Karpas-422 (cell line): ENCODE measurements at regions not wholly inside any gene's neighbourhood (a gene's known extent, or its start where the extent isn't known, plus 50 kb on each side); places are given as distances from the start of the nearest gene placed in this dataset.
"Not testable (repeated sequence)": the region's sequence is repeated elsewhere in the genome, so short reads cannot be mapped to it uniquely, and the experiment has no call there.

Experiments
- DNase-seq: peaks from one replicate; pipeline ENCODE4 v3.0.0-alpha.2; 2015
- H2AFZ ChIP-seq: fragments of 200-600 bp; sonication (generic); 2 replicates; pipeline ENCODE4 v1.6.1; 2014; ENCODE audit warnings: antibody characterized with exemption, low read length, mixed read lengths
- H3K27ac ChIP-seq: fragments of 200-600 bp; sonication (generic); 2 replicates; pipeline ENCODE4 v1.5.1; 2014; ENCODE audit warnings: mild to moderate bottlenecking, low read length, moderate library complexity
- H3K27me3 ChIP-seq: fragments of 200-600 bp; sonication (generic); 2 replicates; pipeline ENCODE4 v1.6.1; 2014; ENCODE audit warnings: low read length, mixed read lengths
- H3K36me3 ChIP-seq: fragments of 200-600 bp; sonication (generic); 2 replicates; pipeline ENCODE4 v1.6.1; 2014; ENCODE audit warnings: low read length, mixed read lengths; ENCODE audit not compliant: insufficient read depth
- H3K4me1 ChIP-seq: fragments of 200-600 bp; sonication (generic); 2 replicates; pipeline ENCODE4 v1.6.1; 2014; ENCODE audit warnings: mild to moderate bottlenecking, low read length, mixed read lengths
- H3K4me2 ChIP-seq: fragments of 200-600 bp; sonication (generic); 2 replicates; pipeline ENCODE4 v1.6.1; 2014; ENCODE audit warnings: low read length, low read depth, mild to moderate bottlenecking; ENCODE audit not compliant: poor library complexity, severe bottlenecking
- H3K4me3 ChIP-seq: fragments of 200-600 bp; sonication (generic); 2 replicates; pipeline ENCODE4 v1.5.1; 2014; ENCODE audit warnings: mild to moderate bottlenecking, antibody characterized with exemption, low read length, mixed read lengths
- H3K79me2 ChIP-seq: fragments of 200-600 bp; sonication (generic); 2 replicates; pipeline ENCODE4 v1.6.1; 2014; ENCODE audit warnings: mild to moderate bottlenecking, low read length, mixed read lengths
- H3K9ac ChIP-seq: fragments of 200-600 bp; sonication (generic); 2 replicates; pipeline ENCODE4 v1.6.0; 2014; ENCODE audit warnings: low read length
- H3K9me2 ChIP-seq: fragments of 200-600 bp; sonication (generic), shearing (Covaris generic); replicated peaks from 2 replicates; pipeline ENCODE4 v1.6.0; 2014; ENCODE audit warnings: mild to moderate bottlenecking, low read length, moderate library complexity; ENCODE audit not compliant: insufficient read depth
- H3K9me3 ChIP-seq: fragments of 300-700, 200-600 bp; sonication (generic); 2 replicates; pipeline ENCODE4 v1.6.1; 2014; ENCODE audit warnings: low read length, mixed read lengths
- H4K20me1 ChIP-seq: fragments of 200-600 bp; sonication (generic); 2 replicates; pipeline ENCODE4 v1.6.1; 2014; ENCODE audit warnings: mild to moderate bottlenecking, antibody characterized with exemption, low read length, low read depth; ENCODE audit not compliant: insufficient read depth

- Histone ChIP-seq H3K9me2 (no peaks in the 10 kb centered on the region), H3K36me3 (no peaks in the 10 kb centered on the region), H3K27ac (no peak overlapping the region), H3K9ac (no peak overlapping the region), H2AFZ (no peak overlapping the region), H4K20me1 (no peaks in the 10 kb centered on the region), H3K27me3 (no peaks in the 10 kb centered on the region), H3K4me1 (no peaks in the 10 kb centered on the region), H3K4me3 (no peak overlapping the region), H3K9me3 (no peaks in the 10 kb centered on the region), H3K79me2 (no peaks in the 10 kb centered on the region), H3K4me2 (no peak overlapping the region)
- no peak for DNase-seq
Measured at GRCh38 chr2:146386096-146386495, 1458.7 kb upstream of the ACVR2A start.

GRCh38 chr2:146385031-146385430 lies 1459.8 kb upstream of the ACVR2A start:
- no peak overlapping the region for H3K27ac ChIP-seq
- H3K4me2 ChIP-seq, result peak overlapping the region; percentile 20
- H3K9me2 ChIP-seq, result no peaks in the 10 kb centered on the region
- H3K9me3 ChIP-seq, result no peaks in the 10 kb centered on the region
- no peaks in the 10 kb centered on the region for H4K20me1 ChIP-seq
- no peaks in the 10 kb centered on the region for H3K36me3 ChIP-seq
- no peaks in the 10 kb centered on the region for H3K4me1 ChIP-seq
- no peaks in the 10 kb centered on the region for H3K27me3 ChIP-seq
- H3K9ac ChIP-seq, result no peak overlapping the region
- H3K4me3 ChIP-seq, result peak overlapping the region; percentile 20; the same call in 1 of the 2 replicates
- H3K79me2 ChIP-seq, result no peaks in the 10 kb centered on the region
- H2AFZ ChIP-seq, result no peak overlapping the region
- DNase-seq, result no peak

GRCh38 chr2:146376511-146377064 lies 1468.2 kb upstream of the ACVR2A start:
- Histone ChIP-seq H4K20me1 (no peaks in the 10 kb centered on the region), H3K4me3 (no peak overlapping the region), H3K9ac (no peak overlapping the region), H3K9me2 (no peaks in the 10 kb centered on the region), H3K4me2 (no peak overlapping the region), H3K27me3 (no peaks in the 10 kb centered on the region), H3K36me3 (no peaks in the 10 kb centered on the region), H3K27ac (no peak overlapping the region), H3K4me1 (no peaks in the 10 kb centered on the region), H2AFZ (no peak overlapping the region), H3K79me2 (no peaks in the 10 kb centered on the region), H3K9me3 (no peaks in the 10 kb centered on the region)
- DNase-seq, result no peak

- Histone ChIP-seq H3K9me3 (no peaks in the 10 kb centered on the region), H3K4me2 (no peak overlapping the region), H3K27me3 (no peaks in the 10 kb centered on the region), H3K9ac (no peak overlapping the region), H3K4me3 (no peak overlapping the region), H2AFZ (no peak overlapping the region), H3K9me2 (no peaks in the 10 kb centered on the region), H3K27ac (no peak overlapping the region), H3K36me3 (no peaks in the 10 kb centered on the region), H3K4me1 (no peaks in the 10 kb centered on the region), H3K79me2 (no peaks in the 10 kb centered on the region), H4K20me1 (no peaks in the 10 kb centered on the region)
- DNase-seq, result no peak
Measured at GRCh38 chr2:146374505-146374904, 1470.3 kb upstream of the ACVR2A start.

- H3K36me3 ChIP-seq, H4K20me1 ChIP-seq, H3K9me3 ChIP-seq, H3K4me3 ChIP-seq, H3K79me2 ChIP-seq, H3K4me2 ChIP-seq, H3K9me2 ChIP-seq, H3K9ac ChIP-seq, H3K27me3 ChIP-seq, H3K4me1 ChIP-seq, DNase-seq, H3K27ac ChIP-seq, H2AFZ ChIP-seq: not testable (repeated sequence)
Measured at GRCh38 chr2:146371364-146371763, 1473.5 kb upstream of the ACVR2A start.

- H3K36me3 ChIP-seq, result no peaks in the 10 kb centered on the region
- no peak overlapping the region for H3K4me3 ChIP-seq
- DNase-seq, result no peak
- no peaks in the 10 kb centered on the region for H3K79me2 ChIP-seq
- H3K27me3 ChIP-seq, result no peaks in the 10 kb centered on the region
- no peak overlapping the region for H3K9ac ChIP-seq
- no peak overlapping the region for H3K27ac ChIP-seq
- no peaks in the 10 kb centered on the region for H3K4me1 ChIP-seq
- H4K20me1 ChIP-seq, result no peaks in the 10 kb centered on the region
- no peak overlapping the region for H2AFZ ChIP-seq
- no peaks in the 10 kb centered on the region for H3K9me3 ChIP-seq
- no peak overlapping the region for H3K4me2 ChIP-seq
- no peaks in the 10 kb centered on the region for H3K9me2 ChIP-seq
Measured at GRCh38 chr2:146370826-146371225, 1474.0 kb upstream of the ACVR2A start.

GRCh38 chr2:146366276-146366675 lies 1478.6 kb upstream of the ACVR2A start:
- H3K9me2 ChIP-seq, result no peaks in the 10 kb centered on the region
- H3K9me3 ChIP-seq, result no peaks in the 10 kb centered on the region
- no peak overlapping the region for H3K4me2 ChIP-seq
- no peaks in the 10 kb centered on the region for H4K20me1 ChIP-seq
- no peak overlapping the region for H3K27ac ChIP-seq
- no peak overlapping the region for H3K9ac ChIP-seq
- no peak for DNase-seq
- no peaks in the 10 kb centered on the region for H3K36me3 ChIP-seq
- no peaks in the 10 kb centered on the region for H3K79me2 ChIP-seq
- no peak overlapping the region for H2AFZ ChIP-seq
- H3K27me3 ChIP-seq, result no peaks in the 10 kb centered on the region
- no peak overlapping the region for H3K4me3 ChIP-seq
- no peaks in the 10 kb centered on the region for H3K4me1 ChIP-seq

GRCh38 chr2:146365041-146365440 lies 1479.8 kb upstream of the ACVR2A start:
- Histone ChIP-seq H3K4me1 (no peaks in the 10 kb centered on the region), H3K4me3 (no peak overlapping the region), H3K27me3 (no peaks in the 10 kb centered on the region), H3K9me2 (no peaks in the 10 kb centered on the region), H3K9ac (no peak overlapping the region), H3K9me3 (no peaks in the 10 kb centered on the region), H2AFZ (no peak overlapping the region), H3K79me2 (no peaks in the 10 kb centered on the region), H4K20me1 (no peaks in the 10 kb centered on the region), H3K4me2 (no peak overlapping the region), H3K27ac (no peak overlapping the region), H3K36me3 (no peaks in the 10 kb centered on the region)
- no peak for DNase-seq

- H3K27me3 ChIP-seq, result no peaks in the 10 kb centered on the region
Measured at GRCh38 chr2:146363731-146364130, 1481.1 kb upstream of the ACVR2A start.

More at GRCh38 chr2:146363731-146364130, 1481.1 kb upstream of the ACVR2A start:
- no peak overlapping the region for H3K9ac ChIP-seq
- no peaks in the 10 kb centered on the region for H3K9me3 ChIP-seq
- H3K4me3 ChIP-seq, result no peak overlapping the region
- H3K36me3 ChIP-seq, result no peaks in the 10 kb centered on the region
- H3K27ac ChIP-seq, result no peak overlapping the region
- no peak overlapping the region for H3K4me2 ChIP-seq
- DNase-seq, result no peak
- H2AFZ ChIP-seq, result no peak overlapping the region
- no peaks in the 10 kb centered on the region for H3K9me2 ChIP-seq
- no peaks in the 10 kb centered on the region for H4K20me1 ChIP-seq
- no peaks in the 10 kb centered on the region for H3K79me2 ChIP-seq
- H3K4me1 ChIP-seq, result no peaks in the 10 kb centered on the region
